Testis (tissue), 2 donors: ENCODE measurements at regions not wholly inside any gene's neighbourhood (a gene's known extent, or its start where the extent isn't known, plus 50 kb on each side); places are given as distances from the start of the nearest gene placed in this dataset.

Experiments
- DNase-seq: peaks from one replicate; pipeline ENCODE4 v3.0.0-alpha.2; 2019
- H3K27ac ChIP-seq, 2 donors: fragments of 200-600 bp; sonication (generic); one replicate each; pipeline ENCODE4 v1.5.1; 2019
- H3K27me3 ChIP-seq: fragments of 200-600 bp; sonication (generic); one replicate; pipeline ENCODE4 v1.5.1; 2019
- H3K36me3 ChIP-seq: fragments of 200-600 bp; sonication (generic); one replicate; pipeline ENCODE4 v1.5.1; 2017; ENCODE audit warnings: low read depth; ENCODE audit errors: missing control alignments
- H3K4me1 ChIP-seq: fragments of 200-600 bp; sonication (generic); one replicate; pipeline ENCODE4 v1.5.1; 2019
- H3K4me3 ChIP-seq, 2 donors: fragments of 200-600 bp; sonication (generic); one replicate each; pipeline ENCODE4 v1.5.1; 2017 to 2019
- H3K9me3 ChIP-seq: fragments of 200-600 bp; sonication (generic); one replicate; pipeline ENCODE4 v1.5.1; 2017
- POLR2A ChIP-seq: fragments of 450-650 bp; IDR thresholded peaks from one replicate; pipeline ENCODE4 v1.6.1; 2017; ENCODE audit warnings: antibody characterized with exemption, mild to moderate bottlenecking, moderate library complexity
- WGBS, 2 donors: methylation state at CpG; one replicate each; pipeline ENCODE4 v1.1.5; 2018; 5-methylcytosine and 5-hydroxymethylcytosine counted together
- intact Hi-C: fragments of 100-400 bp; cut with DNase I; formaldehyde crosslinking; loops from one replicate; pipeline ENCODE4 v1.15.1; 2023; ENCODE audit warnings: low total_unique reads
- TF ChIP-seq, protein P1 (sequence below), 3 experiments: fragments of 450-650 bp in 2 of 3; fragments of 200-600 bp in 1 of 3; sonication (generic) in 1 of 3; IDR thresholded peaks; one replicate each; pipeline ENCODE4 v1.5.1; 2016 to 2019; ENCODE audit warnings: antibody characterized with exemption in 3 of 3, mild to moderate bottlenecking in 2 of 3, moderate library complexity in 1 of 3

DNA sequence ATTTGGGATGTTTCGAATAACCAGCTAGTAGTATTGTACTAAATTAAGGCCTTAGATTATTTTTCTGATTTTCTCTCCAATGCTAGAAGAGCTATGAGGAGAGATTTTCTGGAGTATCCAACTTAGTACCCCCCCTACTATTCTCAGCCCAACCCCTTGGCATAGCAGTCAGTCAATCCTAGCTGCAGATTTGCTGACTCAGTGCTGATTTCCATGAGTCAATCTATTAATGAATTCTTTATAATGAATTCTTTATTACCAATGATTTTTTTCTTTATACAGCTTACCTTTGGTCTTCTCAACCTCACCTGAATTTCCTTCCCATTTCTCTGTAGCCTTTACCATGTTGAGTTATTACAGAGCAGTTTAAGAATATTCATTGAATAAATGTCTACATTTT lies 192.8 kb upstream of the ETAA1 start:
- WGBS, 2 donors = 87 to 100% methylated on average over 1 of the region's 1 CpG
- H3K36me3 ChIP-seq = no peaks in the 10 kb centered on the region
- H3K27ac ChIP-seq = no peak overlapping the region
- H3K4me3 ChIP-seq = no peak overlapping the region
- H3K27me3 ChIP-seq = no peaks in the 10 kb centered on the region
- no peak for DNase-seq
- H3K9me3 ChIP-seq = no peaks in the 10 kb centered on the region
- intact Hi-C loops = no loop called here
- no peaks in the 10 kb centered on the region for H3K4me1 ChIP-seq
- TF ChIP-seq POLR2A = no peak
- TF ChIP-seq, protein P1, sequence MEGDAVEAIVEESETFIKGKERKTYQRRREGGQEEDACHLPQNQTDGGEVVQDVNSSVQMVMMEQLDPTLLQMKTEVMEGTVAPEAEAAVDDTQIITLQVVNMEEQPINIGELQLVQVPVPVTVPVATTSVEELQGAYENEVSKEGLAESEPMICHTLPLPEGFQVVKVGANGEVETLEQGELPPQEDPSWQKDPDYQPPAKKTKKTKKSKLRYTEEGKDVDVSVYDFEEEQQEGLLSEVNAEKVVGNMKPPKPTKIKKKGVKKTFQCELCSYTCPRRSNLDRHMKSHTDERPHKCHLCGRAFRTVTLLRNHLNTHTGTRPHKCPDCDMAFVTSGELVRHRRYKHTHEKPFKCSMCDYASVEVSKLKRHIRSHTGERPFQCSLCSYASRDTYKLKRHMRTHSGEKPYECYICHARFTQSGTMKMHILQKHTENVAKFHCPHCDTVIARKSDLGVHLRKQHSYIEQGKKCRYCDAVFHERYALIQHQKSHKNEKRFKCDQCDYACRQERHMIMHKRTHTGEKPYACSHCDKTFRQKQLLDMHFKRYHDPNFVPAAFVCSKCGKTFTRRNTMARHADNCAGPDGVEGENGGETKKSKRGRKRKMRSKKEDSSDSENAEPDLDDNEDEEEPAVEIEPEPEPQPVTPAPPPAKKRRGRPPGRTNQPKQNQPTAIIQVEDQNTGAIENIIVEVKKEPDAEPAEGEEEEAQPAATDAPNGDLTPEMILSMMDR (IDR thresholded peaks at IDR 0.05) = no peak

DNA sequence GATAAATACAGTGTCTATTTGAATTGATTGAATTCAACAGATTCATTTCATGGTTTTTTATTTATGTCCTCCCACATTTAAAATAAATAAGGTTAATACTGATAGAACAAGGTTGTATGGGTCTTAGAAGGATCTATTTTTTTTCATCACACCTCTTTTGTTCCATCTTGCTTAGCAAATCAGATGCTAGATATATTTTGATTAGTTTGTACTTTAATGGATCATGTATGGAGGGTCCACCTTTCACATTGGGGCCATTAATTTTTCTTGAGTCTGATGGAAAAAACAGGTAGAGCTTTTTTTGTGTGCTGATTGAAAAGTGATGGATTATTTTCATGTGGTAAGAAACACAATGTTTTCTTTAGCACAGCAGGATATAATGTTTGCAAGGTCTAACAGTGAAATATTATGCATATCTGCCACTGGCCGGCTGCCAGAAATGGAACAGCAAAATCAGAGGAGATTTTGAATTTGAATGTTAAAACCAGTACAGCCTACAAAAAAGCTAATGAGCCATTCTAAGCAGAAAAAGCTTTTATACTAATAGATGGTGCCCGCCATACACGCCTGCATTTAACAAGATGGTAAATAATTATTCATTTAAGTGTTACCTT lies 188.1 kb upstream of the ETAA1 start:
- intact Hi-C loops = no loop called here
- TF ChIP-seq POLR2A = no peak
- H3K27me3 ChIP-seq = no peaks in the 10 kb centered on the region
- no peak overlapping the region for H3K27ac ChIP-seq
- 79 to 83% methylated on average over 3 of the region's 3 CpGs for WGBS, 2 donors
- DNase-seq = no peak
- no peaks in the 10 kb centered on the region for H3K36me3 ChIP-seq
- H3K9me3 ChIP-seq = no peaks in the 10 kb centered on the region
- H3K4me3 ChIP-seq = no peak overlapping the region
- H3K4me1 ChIP-seq = no peaks in the 10 kb centered on the region

DNA sequence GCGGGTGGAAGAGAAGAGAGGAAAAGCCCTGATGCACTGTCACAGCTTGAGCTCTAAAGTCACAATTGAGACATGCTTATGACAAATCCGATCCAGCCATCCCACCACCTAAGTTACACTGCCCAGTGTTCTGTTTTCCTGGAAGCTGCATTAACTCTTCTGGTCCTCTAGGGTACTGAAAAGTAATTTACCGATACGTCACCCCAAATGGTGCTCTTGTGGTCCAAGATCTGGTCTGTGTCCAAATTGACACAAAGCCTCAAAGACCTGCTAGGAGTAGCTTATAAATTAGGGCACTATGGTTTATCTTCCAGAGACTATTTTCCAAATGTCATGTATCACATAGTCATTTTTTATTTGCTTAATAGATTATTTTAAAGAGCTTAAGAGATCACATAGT lies 186.7 kb upstream of the ETAA1 start:
- H3K27ac ChIP-seq = no peak overlapping the region
- intact Hi-C loops = no loop called here
- no peaks in the 10 kb centered on the region for H3K4me1 ChIP-seq
- no peaks in the 10 kb centered on the region for H3K9me3 ChIP-seq
- TF ChIP-seq, protein P1 (IDR thresholded peaks at IDR 0.05) = no peak
- TF ChIP-seq POLR2A = no peak
- WGBS, 2 donors = 78 to 92% methylated on average over 4 of the region's 4 CpGs
- DNase-seq = no peak
- H3K4me3 ChIP-seq = no peak overlapping the region
- H3K36me3 ChIP-seq = no peaks in the 10 kb centered on the region
- H3K27me3 ChIP-seq = no peaks in the 10 kb centered on the region

DNA sequence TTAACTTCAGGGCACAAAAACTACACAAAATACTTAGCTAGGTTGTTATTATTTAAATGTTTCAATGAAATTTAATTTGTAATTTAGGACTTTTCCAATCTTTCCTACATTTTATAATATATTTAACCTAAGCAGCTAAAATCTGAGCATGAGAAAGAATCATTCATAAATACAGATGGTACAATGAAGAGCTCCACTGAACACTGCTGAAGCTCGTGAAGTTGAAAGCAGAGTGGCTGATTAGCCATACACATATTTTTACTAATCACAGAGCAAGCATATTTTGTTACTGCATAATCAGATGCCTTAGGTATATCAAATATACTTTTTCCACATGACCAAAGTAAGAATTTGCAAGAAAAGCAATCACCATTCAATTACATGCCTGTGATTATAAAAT lies 184.9 kb upstream of the ETAA1 start:
- Histone ChIP-seq H3K27ac (no peak overlapping the region), H3K4me3 (no peak overlapping the region), H3K4me1 (no peaks in the 10 kb centered on the region), H3K27me3 (no peaks in the 10 kb centered on the region), H3K9me3 (no peaks in the 10 kb centered on the region), H3K36me3 (no peaks in the 10 kb centered on the region)
- 84 to 94% methylated on average over 1 of the region's 1 CpG for WGBS, 2 donors
- intact Hi-C loops = no loop called here
- DNase-seq = no peak
- no peak for TF ChIP-seq POLR2A
- TF ChIP-seq, protein P1 (IDR thresholded peaks at IDR 0.05) = no peak

DNA sequence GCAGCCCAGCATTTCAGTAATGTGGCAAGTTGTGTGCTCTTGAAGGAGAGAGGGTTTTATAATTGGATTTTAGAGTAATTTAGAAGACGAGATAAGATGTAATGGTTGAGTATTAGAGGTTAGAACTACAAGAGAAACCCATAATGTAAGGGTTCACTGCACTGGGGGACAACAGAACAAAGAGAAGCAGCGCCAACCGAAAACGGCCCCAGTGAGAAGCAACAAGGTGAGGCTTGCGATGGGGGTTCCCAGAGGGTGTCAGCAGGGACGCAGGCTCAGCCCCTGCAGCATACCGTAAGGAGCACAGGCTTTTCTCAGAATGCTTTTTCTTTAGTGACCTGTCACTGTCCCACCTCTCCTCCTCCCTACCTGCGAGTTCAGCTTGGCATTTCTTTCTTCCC lies 183.9 kb upstream of the ETAA1 start:
- intact Hi-C loops = no loop called here
- no peaks in the 10 kb centered on the region for H3K36me3 ChIP-seq
- no peak overlapping the region for H3K4me3 ChIP-seq
- no peaks in the 10 kb centered on the region for H3K4me1 ChIP-seq
- H3K9me3 ChIP-seq = no peaks in the 10 kb centered on the region
- DNase-seq = no peak
- H3K27ac ChIP-seq = no peak overlapping the region
- no peaks in the 10 kb centered on the region for H3K27me3 ChIP-seq
- 60 to 65% methylated on average over 8 of the region's 8 CpGs for WGBS, 2 donors
- no peak for TF ChIP-seq POLR2A
- TF ChIP-seq, protein P1 (IDR thresholded peaks at IDR 0.05) = no peak
